HPDE6-E6E7 (cell line): ENCODE measurements at regions not wholly inside any gene's neighbourhood (a gene's known extent, or its start where the extent isn't known, plus 50 kb on each side); places are given as distances from the start of the nearest gene placed in this dataset.

ENCODE experiments used
- DNase-seq: peaks from one replicate; pipeline ENCODE4 v3.0.0; 2011; ENCODE audit warnings: missing footprints; ENCODE audit errors: extremely low spot score

DNA sequence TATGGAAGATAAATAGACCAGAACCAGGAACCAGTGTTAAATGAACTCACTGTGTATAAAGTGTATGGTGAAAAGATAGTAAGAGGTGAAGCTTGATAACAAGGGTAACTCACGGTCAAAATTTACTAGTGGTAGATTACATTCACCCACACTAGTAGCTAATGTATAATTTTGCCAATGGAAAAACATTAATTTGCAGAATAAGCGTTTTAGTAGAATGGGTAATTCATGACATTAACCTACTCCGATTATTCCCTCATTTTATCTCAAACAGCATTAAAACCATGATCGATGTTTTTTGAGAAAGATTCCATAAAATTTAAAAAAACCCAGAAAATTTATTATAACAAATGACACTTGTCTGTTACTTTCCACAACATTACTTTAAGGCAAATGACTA, 57.7 kb upstream of the PPP1R3A start:
- DNase-seq: no peak

- DNase-seq: no peak
Observed at GRCh38 chr7:113968713-113969112, 49.9 kb upstream of the PPP1R3A start.
